ENCODE measurements at regions not wholly inside any gene's neighbourhood (a gene's known extent, or its start where the extent isn't known, plus 50 kb on each side); places are given as distances from the start of the nearest gene placed in this dataset.

DNA sequence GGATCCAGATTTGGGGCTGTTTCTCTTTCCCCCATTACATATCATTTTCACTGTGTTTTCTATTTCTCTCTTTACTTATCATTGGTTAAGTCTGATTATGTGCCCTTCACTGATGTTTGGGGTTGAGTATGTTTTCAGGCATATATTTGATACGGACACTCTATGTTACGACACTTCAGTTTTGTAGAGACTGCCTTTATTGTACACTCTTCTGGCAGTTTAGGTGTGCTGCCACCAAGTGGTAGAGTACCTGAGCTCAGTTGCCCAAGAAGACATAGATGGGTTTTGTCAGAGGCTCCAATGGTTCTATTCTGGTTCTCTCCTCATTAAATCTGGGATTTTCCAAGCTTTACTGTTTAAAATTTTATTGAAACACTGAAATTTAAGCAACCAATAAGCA lies 255.0 kb upstream of the ROPN1 start:
- no peaks in the 10 kb centered on the region for H3K4me1 ChIP-seq (ENCODE audit: insufficient read depth, low read length)
- H3K27me3 ChIP-seq (ENCODE audit: insufficient read depth, low read length): no peaks in the 10 kb centered on the region

DNA sequence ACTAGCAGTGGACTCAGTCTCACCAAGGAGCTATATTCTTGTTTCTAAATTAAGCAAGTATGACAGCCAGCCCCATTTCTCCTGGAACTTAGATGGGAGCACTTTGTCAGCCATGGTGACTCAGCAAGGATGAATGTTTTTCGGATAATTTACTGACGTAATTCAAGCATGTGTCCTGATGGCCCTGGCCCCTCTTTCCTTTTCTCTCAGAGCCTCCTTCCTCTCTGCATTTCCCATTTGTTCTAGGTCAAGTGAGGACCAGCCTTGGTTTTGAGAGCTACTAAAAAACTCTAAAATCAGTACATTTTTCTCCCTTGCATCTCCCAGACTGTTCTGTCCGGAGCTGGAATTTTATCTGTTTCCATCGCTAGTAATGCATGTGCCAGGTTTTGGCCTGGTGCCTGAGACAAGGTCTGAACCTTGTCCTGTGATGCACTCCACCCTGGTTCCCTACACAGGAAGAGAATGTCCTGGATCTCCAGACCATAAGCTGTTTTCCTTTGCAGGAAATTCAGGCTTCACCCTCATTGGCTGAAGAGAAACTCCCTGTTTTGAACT lies 256.6 kb upstream of the ROPN1 start:
- WGBS: 91% methylated on average over 4 of the region's 4 CpGs
- Histone ChIP-seq H3K27ac (ENCODE audit: low read depth, low read length) (no peak overlapping the region), H3K4me3 (ENCODE audit: low read length) (no peak overlapping the region), H3K36me3 (ENCODE audit: insufficient read depth, low read length) (no peaks in the 10 kb centered on the region), H3K27me3 (ENCODE audit: insufficient read depth, low read length) (no peaks in the 10 kb centered on the region), H3K9me3 (ENCODE audit: insufficient read depth, low read depth, low read length) (no peaks in the 10 kb centered on the region), H3K9ac (ENCODE audit: low read depth, low read length) (no peak overlapping the region), H3K4me1 (ENCODE audit: insufficient read depth, low read length) (no peaks in the 10 kb centered on the region)

More for the DNA sequence above, 255.0 kb upstream of the ROPN1 start:
- Histone ChIP-seq H3K4me3 (ENCODE audit: low read length) (no peak overlapping the region), H3K9me3 (ENCODE audit: insufficient read depth, low read depth, low read length) (no peaks in the 10 kb centered on the region), H3K9ac (ENCODE audit: low read depth, low read length) (no peak overlapping the region), H3K36me3 (ENCODE audit: insufficient read depth, low read length) (no peaks in the 10 kb centered on the region), H3K27ac (ENCODE audit: low read depth, low read length) (no peak overlapping the region)
- WGBS: 92% methylated on average over 2 of the region's 2 CpGs

- no peaks in the 10 kb centered on the region for H3K27me3 ChIP-seq (ENCODE audit: insufficient read depth, low read length)
- H3K4me1 ChIP-seq (ENCODE audit: insufficient read depth, low read length): no peaks in the 10 kb centered on the region
- H3K4me3 ChIP-seq (ENCODE audit: low read length): no peak overlapping the region
- no peak overlapping the region for H3K9ac ChIP-seq (ENCODE audit: low read depth, low read length)
- no peak overlapping the region for H3K27ac ChIP-seq (ENCODE audit: low read depth, low read length)
- no peaks in the 10 kb centered on the region for H3K36me3 ChIP-seq (ENCODE audit: insufficient read depth, low read length)
- H3K9me3 ChIP-seq (ENCODE audit: insufficient read depth, low read depth, low read length): no peaks in the 10 kb centered on the region
- WGBS: 93% methylated on average over 1 of the region's 1 CpG
These were observed 257.1 kb upstream of the ROPN1 start for GRCh38 chr3:124249038-124249437.

- Histone ChIP-seq H3K36me3 (ENCODE audit: insufficient read depth, low read length) (no peaks in the 10 kb centered on the region), H3K4me1 (ENCODE audit: insufficient read depth, low read length) (no peaks in the 10 kb centered on the region), H3K9ac (ENCODE audit: low read depth, low read length) (no peak overlapping the region), H3K4me3 (ENCODE audit: low read length) (no peak overlapping the region), H3K27ac (ENCODE audit: low read depth, low read length) (no peak overlapping the region), H3K27me3 (ENCODE audit: insufficient read depth, low read length) (no peaks in the 10 kb centered on the region), H3K9me3 (ENCODE audit: insufficient read depth, low read depth, low read length) (no peaks in the 10 kb centered on the region)
- WGBS: 94% methylated on average over 3 of the region's 3 CpGs
These were observed 258.1 kb upstream of the ROPN1 start for GRCh38 chr3:124250053-124250452.

DNA sequence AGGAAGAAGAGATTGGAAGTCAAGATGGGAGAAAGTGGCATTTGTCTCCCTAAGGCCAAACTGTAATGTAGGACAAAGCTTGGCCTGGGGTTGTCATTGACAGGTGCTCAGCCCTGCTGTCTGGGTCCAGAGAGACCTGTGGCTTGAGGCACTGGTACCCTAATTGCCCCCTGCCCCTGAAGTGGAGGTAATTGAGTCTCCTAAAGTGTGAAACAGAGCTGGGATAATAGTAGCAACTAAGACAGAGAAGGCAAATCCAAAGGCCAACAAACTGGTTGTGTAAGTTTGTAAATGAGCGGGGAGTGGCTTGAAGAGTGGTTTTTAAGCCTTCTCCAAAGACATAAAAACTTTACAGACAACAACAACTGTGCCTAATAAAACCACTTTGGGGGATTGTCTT lies 264.2 kb upstream of the ROPN1 start:
- Histone ChIP-seq H3K9me3 (ENCODE audit: insufficient read depth, low read depth, low read length) (no peaks in the 10 kb centered on the region), H3K27ac (ENCODE audit: low read depth, low read length) (no peak overlapping the region), H3K36me3 (ENCODE audit: insufficient read depth, low read length) (no peaks in the 10 kb centered on the region), H3K4me1 (ENCODE audit: insufficient read depth, low read length) (peaks cover 32% of the 10 kb centered on the region), H3K9ac (ENCODE audit: low read depth, low read length) (no peak overlapping the region), H3K4me3 (ENCODE audit: low read length) (no peak overlapping the region), H3K27me3 (ENCODE audit: insufficient read depth, low read length) (no peaks in the 10 kb centered on the region)
- WGBS: no CpG with 5 or more reads among the region's 1 CpG

GRCh38 chr3:124256599-124256998 lies 264.7 kb upstream of the ROPN1 start:
- no peak overlapping the region for H3K9ac ChIP-seq (ENCODE audit: low read depth, low read length)
- no peaks in the 10 kb centered on the region for H3K27me3 ChIP-seq (ENCODE audit: insufficient read depth, low read length)
- 81% methylated on average over 4 of the region's 4 CpGs for WGBS
- no peak overlapping the region for H3K4me3 ChIP-seq (ENCODE audit: low read length)
- H3K4me1 ChIP-seq (ENCODE audit: insufficient read depth, low read length): peaks cover 37% of the 10 kb centered on the region
- no peaks in the 10 kb centered on the region for H3K36me3 ChIP-seq (ENCODE audit: insufficient read depth, low read length)
- no peaks in the 10 kb centered on the region for H3K9me3 ChIP-seq (ENCODE audit: insufficient read depth, low read depth, low read length)
- no peak overlapping the region for H3K27ac ChIP-seq (ENCODE audit: low read depth, low read length)

DNA sequence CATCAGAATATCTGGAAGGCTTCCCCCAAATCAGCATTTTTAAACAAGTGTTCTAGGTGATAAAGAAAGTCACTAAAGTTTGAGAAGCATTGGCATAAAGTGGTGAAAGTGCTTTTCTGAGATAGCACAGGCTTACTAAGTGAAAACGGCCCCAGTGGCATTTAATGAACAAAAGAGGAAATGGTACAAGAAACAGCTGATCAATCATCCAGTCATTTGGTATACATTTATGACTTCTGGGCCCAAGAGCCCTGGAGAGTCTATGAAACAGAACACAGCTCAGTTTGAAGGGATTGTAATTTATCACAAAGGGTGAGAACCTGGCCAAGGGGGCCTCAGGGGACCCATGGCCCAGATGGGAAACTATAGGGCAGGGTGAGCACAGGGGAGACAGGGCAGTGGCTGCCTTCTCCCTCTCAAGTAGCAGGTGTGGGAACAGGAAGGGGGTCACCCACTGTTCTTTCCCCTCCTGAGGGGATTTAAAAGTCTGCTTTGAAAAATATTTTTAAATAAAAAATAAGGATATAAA lies 265.5 kb upstream of the ROPN1 start:
- H3K4me1 ChIP-seq (ENCODE audit: insufficient read depth, low read length): peaks cover 38% of the 10 kb centered on the region
- H3K36me3 ChIP-seq (ENCODE audit: insufficient read depth, low read length): no peaks in the 10 kb centered on the region
- no peak overlapping the region for H3K27ac ChIP-seq (ENCODE audit: low read depth, low read length)
- no peak overlapping the region for H3K9ac ChIP-seq (ENCODE audit: low read depth, low read length)
- H3K9me3 ChIP-seq (ENCODE audit: insufficient read depth, low read depth, low read length): no peaks in the 10 kb centered on the region
- no peaks in the 10 kb centered on the region for H3K27me3 ChIP-seq (ENCODE audit: insufficient read depth, low read length)
- WGBS: 4% methylated on average over 1 of the region's 1 CpG
- H3K4me3 ChIP-seq (ENCODE audit: low read length): no peak overlapping the region

- H3K27me3 ChIP-seq (ENCODE audit: insufficient read depth, low read length): no peaks in the 10 kb centered on the region
- no peak overlapping the region for H3K9ac ChIP-seq (ENCODE audit: low read depth, low read length)
- H3K36me3 ChIP-seq (ENCODE audit: insufficient read depth, low read length): no peaks in the 10 kb centered on the region
- peaks cover 40% of the 10 kb centered on the region for H3K4me1 ChIP-seq (ENCODE audit: insufficient read depth, low read length)
- no peak overlapping the region for H3K4me3 ChIP-seq (ENCODE audit: low read length)
- H3K9me3 ChIP-seq (ENCODE audit: insufficient read depth, low read depth, low read length): no peaks in the 10 kb centered on the region
- H3K27ac ChIP-seq (ENCODE audit: low read depth, low read length): no peak overlapping the region
- 68% methylated on average over 3 of the region's 3 CpGs for WGBS
These were observed 266.2 kb upstream of the ROPN1 start for GRCh38 chr3:124258057-124258500.

DNA sequence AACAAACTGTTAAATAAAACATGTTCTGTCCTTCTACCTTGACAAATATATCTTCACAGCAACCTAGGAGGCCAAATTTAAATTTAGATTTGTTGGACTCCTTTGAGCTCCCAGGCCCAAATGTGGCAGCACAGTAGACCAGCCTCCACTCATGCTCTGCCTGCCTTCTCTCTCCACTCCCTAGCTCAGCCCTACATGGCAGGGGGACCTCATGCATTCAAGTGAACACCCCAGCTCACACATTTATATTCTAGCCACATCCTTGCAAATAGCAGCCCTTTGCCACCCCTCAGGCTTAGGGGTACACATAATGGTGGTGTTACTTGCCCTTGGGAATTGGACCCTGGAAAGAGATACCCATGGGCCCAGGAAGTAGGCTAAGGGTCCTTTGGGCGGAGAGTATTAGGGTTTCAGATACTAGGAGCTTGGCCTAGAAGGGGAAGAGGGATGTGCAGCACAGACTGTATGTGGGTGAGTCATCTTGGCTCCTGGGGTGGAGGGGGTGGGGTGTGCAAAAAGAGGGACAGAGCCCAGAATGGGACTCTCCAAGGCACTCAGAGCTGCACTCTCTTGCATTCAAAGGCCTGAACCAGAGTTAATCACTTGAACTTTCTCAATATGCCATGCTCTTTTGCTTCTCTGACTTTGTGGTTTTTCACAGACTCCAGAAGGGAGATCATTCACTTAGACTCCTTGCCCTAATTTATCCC lies 268.4 kb upstream of the ROPN1 start:
- no peaks in the 10 kb centered on the region for H3K36me3 ChIP-seq (ENCODE audit: insufficient read depth, low read length)
- H3K9ac ChIP-seq (ENCODE audit: low read depth, low read length): no peak overlapping the region
- H3K9me3 ChIP-seq (ENCODE audit: insufficient read depth, low read depth, low read length): no peaks in the 10 kb centered on the region
- H3K4me3 ChIP-seq (ENCODE audit: low read length): no peak overlapping the region
- 88% methylated on average over 1 of the region's 1 CpG for WGBS
- H3K27ac ChIP-seq (ENCODE audit: low read depth, low read length): no peak overlapping the region
- H3K4me1 ChIP-seq (ENCODE audit: insufficient read depth, low read length): peaks cover 42% of the 10 kb centered on the region
- H3K27me3 ChIP-seq (ENCODE audit: insufficient read depth, low read length): no peaks in the 10 kb centered on the region

GRCh38 chr3:124261306-124261705 lies 269.4 kb upstream of the ROPN1 start:
- no peaks in the 10 kb centered on the region for H3K9me3 ChIP-seq (ENCODE audit: insufficient read depth, low read depth, low read length)
- H3K9ac ChIP-seq (ENCODE audit: low read depth, low read length): no peak overlapping the region
- no peaks in the 10 kb centered on the region for H3K27me3 ChIP-seq (ENCODE audit: insufficient read depth, low read length)
- no peak overlapping the region for H3K27ac ChIP-seq (ENCODE audit: low read depth, low read length)
- H3K4me1 ChIP-seq (ENCODE audit: insufficient read depth, low read length): peaks cover 37% of the 10 kb centered on the region
- no peak overlapping the region for H3K4me3 ChIP-seq (ENCODE audit: low read length)
- H3K36me3 ChIP-seq (ENCODE audit: insufficient read depth, low read length): no peaks in the 10 kb centered on the region
- 46% methylated on average over 2 of the region's 2 CpGs for WGBS

DNA sequence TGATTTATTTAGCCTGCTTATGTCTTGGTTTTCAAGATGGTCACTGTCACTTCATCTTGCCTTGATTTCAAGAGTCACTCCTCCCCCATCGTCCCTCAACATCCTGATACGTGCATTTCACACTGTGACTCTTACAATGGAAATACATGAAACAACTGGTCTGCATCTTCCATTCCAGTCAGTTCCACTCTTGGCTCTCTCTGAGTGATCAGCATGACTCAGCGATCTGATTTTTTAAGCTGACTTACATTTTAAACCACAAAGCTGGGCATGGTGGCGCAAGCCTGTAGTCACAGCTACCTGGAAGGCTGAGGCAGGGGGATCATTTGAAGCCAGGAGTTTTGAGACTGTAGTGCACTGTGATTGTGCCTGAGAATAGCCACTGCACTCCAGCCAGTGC lies 271.2 kb upstream of the ROPN1 start:
- no peak overlapping the region for H3K9ac ChIP-seq (ENCODE audit: low read depth, low read length)
- no peaks in the 10 kb centered on the region for H3K9me3 ChIP-seq (ENCODE audit: insufficient read depth, low read depth, low read length)

More for the DNA sequence above, 271.2 kb upstream of the ROPN1 start:
- H3K4me1 ChIP-seq (ENCODE audit: insufficient read depth, low read length): peaks cover 18% of the 10 kb centered on the region; the same call in 1 of the 2 replicates
- 90% methylated on average over 4 of the region's 4 CpGs for WGBS
- H3K4me3 ChIP-seq (ENCODE audit: low read length): no peak overlapping the region
- no peaks in the 10 kb centered on the region for H3K27me3 ChIP-seq (ENCODE audit: insufficient read depth, low read length)
- H3K36me3 ChIP-seq (ENCODE audit: insufficient read depth, low read length): no peaks in the 10 kb centered on the region
- no peak overlapping the region for H3K27ac ChIP-seq (ENCODE audit: low read depth, low read length)
